IPS-20b (cell line): ENCODE measurements at regions not wholly inside any gene's neighbourhood (a gene's known extent, or its start where the extent isn't known, plus 50 kb on each side); places are given as distances from the start of the nearest gene placed in this dataset.

ENCODE experiments used
- H3K27ac ChIP-seq: one replicate; pipeline ENCODE4 v1.5.1; 2013; ENCODE audit warnings: low read length
- H3K27me3 ChIP-seq: 2 replicates; pipeline ENCODE4 v1.6.1; 2013; ENCODE audit warnings: mild to moderate bottlenecking, low read length, inconsistent platforms; ENCODE audit not compliant: insufficient read depth
- H3K36me3 ChIP-seq: 2 replicates; pipeline ENCODE4 v1.6.1; 2013; ENCODE audit warnings: low read depth, mild to moderate bottlenecking, inconsistent platforms, low read length, moderate library complexity; ENCODE audit not compliant: insufficient read depth
- H3K4me1 ChIP-seq: 2 replicates; pipeline ENCODE4 v1.6.1; 2013; ENCODE audit warnings: mild to moderate bottlenecking, control low read depth, inconsistent platforms, low read length, moderate library complexity; ENCODE audit not compliant: insufficient read depth
- H3K4me3 ChIP-seq: 2 replicates; pipeline ENCODE4 v1.5.1; 2013; ENCODE audit warnings: mild to moderate bottlenecking, low read length, inconsistent platforms
- H3K9ac ChIP-seq: 2 replicates; pipeline ENCODE4 v1.6.1; 2013; ENCODE audit warnings: low read depth, mild to moderate bottlenecking, inconsistent platforms, low read length, moderate library complexity
- H3K9me3 ChIP-seq: 2 replicates; pipeline ENCODE4 v1.6.1; 2013; ENCODE audit warnings: mild to moderate bottlenecking, low read depth, low read length, inconsistent platforms; ENCODE audit not compliant: insufficient read depth

DNA sequence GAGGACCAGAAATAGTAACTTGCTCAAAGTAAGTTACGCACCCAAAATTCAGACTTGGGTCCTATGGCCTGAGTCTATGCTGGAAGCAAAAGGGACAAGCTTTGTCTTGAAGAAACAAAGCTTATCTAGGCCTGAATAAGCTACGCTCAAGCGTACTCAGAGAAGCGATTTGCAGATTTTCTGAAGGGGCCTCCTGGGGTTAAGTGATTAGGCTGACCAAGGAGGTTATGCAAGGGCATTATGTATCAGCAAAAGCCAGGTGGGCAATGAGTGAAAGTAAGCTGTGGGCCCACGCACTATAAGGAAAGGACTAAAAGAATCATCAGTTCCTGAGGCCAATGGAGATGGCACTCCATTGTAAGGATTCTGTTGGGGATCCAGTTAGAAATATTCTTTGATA lies 122.1 kb downstream of the SNX18 start:
- Histone ChIP-seq H3K4me1 (peaks cover 9% of the 10 kb centered on the region; the same call in 1 of the 2 replicates), H3K4me3 (no peak overlapping the region), H3K36me3 (no peaks in the 10 kb centered on the region), H3K27me3 (no peaks in the 10 kb centered on the region), H3K9me3 (no peaks in the 10 kb centered on the region), H3K9ac (no peak overlapping the region), H3K27ac (no peak overlapping the region)

DNA sequence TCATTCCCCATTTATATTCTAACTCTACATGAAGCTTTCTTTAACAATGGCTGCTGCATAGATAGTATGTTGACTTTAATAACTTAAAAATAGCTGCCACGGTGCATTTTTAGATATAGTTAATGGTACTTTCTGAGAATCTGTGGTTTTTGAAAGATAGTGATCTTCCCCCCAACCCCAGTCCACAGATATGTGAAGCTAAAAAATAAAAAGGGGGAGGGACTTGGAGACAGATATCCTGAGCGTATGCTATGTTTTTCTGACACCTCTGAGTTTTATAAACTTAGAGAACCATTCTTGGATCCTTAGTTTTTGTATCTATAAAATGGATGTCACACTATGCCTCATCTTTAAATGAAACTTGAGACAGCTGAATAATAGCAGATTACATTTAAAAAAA lies 120.5 kb downstream of the SNX18 start:
- no peaks in the 10 kb centered on the region for H3K9me3 ChIP-seq
- H3K4me3 ChIP-seq, result no peak overlapping the region
- no peak overlapping the region for H3K9ac ChIP-seq
- H3K4me1 ChIP-seq, result peaks cover 9% of the 10 kb centered on the region; the same call in 1 of the 2 replicates
- no peak overlapping the region for H3K27ac ChIP-seq
- no peaks in the 10 kb centered on the region for H3K27me3 ChIP-seq
- H3K36me3 ChIP-seq, result no peaks in the 10 kb centered on the region

DNA sequence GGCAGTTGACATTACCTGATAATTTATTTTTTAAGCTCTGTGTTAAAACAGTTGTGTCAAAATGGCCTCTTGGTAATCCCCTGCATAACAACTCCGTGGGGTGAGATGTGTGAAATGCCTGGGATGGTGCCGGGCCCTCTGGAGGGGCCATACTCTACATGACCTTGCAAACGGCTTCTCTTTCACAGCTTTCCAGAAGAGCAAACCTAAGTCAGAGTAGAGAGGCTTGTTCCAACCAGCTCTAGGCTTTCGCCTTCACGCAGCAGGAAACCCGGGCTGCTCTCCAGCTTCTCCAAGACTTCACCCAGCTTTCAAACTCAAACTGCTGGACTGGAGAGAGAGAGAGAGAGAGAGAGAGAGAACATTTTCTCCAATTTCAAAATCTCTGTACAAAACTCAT lies 120.1 kb downstream of the SNX18 start:
- peaks cover 9% of the 10 kb centered on the region; the same call in 1 of the 2 replicates for H3K4me1 ChIP-seq
- H3K27me3 ChIP-seq, result no peaks in the 10 kb centered on the region
- H3K36me3 ChIP-seq, result no peaks in the 10 kb centered on the region
- no peak overlapping the region for H3K27ac ChIP-seq
- H3K9me3 ChIP-seq, result no peaks in the 10 kb centered on the region
- H3K4me3 ChIP-seq, result no peak overlapping the region
- H3K9ac ChIP-seq, result no peak overlapping the region

DNA sequence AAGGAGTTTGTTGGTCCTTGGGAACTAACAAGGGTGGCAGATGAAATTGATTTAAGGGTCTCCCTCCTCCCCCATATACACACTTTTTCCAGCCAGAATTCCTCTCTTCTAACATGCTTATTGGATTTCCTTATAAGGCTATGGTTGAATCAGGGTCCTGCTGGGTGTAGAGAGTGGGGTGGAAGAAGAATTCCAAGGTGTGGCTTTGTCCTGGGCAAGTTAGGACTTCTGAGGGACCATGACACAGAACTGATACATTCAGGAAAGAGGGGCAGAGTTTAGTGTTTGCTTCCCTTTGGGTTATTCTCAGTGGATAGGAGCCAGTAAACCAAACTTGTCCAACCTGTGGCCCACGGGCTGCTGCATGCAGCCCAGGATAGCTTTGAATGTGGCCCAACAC lies 116.5 kb downstream of the SNX18 start:
- Histone ChIP-seq H3K9me3 (no peaks in the 10 kb centered on the region), H3K36me3 (no peaks in the 10 kb centered on the region), H3K27ac (no peak overlapping the region), H3K27me3 (no peaks in the 10 kb centered on the region), H3K9ac (no peak overlapping the region), H3K4me3 (no peak overlapping the region), H3K4me1 (peaks cover 5% of the 10 kb centered on the region; the same call in 1 of the 2 replicates)

DNA sequence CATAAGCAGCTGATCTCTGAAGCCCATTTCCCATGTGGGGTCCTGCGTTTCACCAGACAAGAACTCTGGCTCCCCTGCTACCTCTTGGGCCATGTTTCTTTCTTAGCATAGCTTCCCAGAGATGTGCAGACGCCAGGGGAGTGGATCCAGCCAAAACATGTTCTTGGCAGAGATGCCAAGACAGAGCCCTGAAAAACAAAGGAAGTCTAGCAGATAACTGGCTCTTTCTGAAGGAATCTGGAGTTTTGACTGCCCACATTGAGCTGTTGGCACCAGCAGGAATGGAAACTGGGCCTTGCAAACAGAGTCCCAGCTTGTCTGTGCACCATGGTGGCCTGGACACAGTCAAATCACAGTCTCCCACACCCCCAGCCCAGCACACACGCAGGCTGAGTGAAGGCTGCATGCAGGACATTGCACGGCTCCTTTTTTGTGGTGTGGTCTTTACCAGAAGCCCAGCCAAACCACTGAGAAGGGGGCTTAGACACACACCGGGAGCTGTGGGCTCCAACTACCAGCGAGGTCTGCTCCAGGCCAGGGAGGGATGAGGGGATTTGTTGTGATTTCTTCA lies 114.7 kb downstream of the SNX18 start:
- Histone ChIP-seq H3K4me1 (no peaks in the 10 kb centered on the region), H3K27me3 (no peaks in the 10 kb centered on the region), H3K9ac (no peak overlapping the region), H3K27ac (no peak overlapping the region), H3K9me3 (no peaks in the 10 kb centered on the region), H3K36me3 (no peaks in the 10 kb centered on the region), H3K4me3 (no peak overlapping the region)

DNA sequence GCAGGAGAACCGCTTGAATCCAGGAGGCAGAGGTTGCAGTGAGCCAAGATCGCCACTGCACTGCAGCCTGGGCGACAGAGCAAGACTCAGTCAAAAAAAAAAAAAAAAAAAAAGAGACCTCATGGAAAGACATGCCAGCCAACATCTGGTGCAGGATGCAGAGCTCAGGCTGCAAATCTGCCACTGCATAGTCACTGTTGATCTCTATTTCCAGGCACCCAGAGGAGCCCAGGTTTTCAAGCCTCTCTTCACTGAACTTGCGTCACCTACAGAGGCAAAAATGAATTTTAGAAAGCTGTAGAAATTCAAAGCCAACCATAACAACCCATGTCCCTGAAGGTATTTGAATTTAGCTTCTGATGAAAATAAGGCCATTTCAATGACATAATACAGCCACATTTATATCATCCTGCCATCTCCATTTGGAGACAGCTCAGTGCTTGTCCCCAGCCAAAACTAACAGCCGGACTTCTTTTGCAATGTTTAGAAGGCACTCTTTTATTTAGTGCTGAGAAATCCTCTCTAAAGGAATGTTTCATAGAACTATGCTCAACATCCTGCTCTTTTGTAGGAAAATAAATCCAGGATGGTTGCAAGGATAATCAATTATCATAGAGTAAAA lies 113.3 kb downstream of the SNX18 start:
- Histone ChIP-seq H3K9ac (no peak overlapping the region), H3K9me3 (no peaks in the 10 kb centered on the region), H3K4me3 (no peak overlapping the region), H3K36me3 (no peaks in the 10 kb centered on the region), H3K27ac (no peak overlapping the region), H3K27me3 (no peaks in the 10 kb centered on the region), H3K4me1 (no peaks in the 10 kb centered on the region)

GRCh38 chr5:54629115-54629514 lies 111.6 kb downstream of the SNX18 start:
- H3K27ac ChIP-seq, result no peak overlapping the region

DNA sequence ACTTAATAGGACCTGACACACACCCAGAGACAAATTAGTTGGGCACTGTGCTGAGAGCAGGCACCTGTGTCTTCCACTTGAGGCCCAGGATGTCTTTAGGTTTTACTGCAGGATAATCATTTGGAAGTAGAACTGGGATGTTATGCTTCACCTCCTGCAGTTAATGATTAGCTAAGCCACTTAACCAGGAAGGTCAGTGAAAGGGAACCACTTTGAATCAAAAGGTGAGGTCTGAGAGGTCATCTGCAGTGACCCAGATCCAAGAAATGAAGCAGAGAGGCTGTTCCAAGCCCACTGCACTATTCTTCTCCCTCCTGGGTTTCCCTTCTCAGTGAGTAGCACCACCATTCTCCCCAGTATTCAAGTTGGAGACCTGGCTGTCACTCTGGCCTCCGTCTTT lies 110.5 kb downstream of the SNX18 start:
- Histone ChIP-seq H3K27ac (no peak overlapping the region), H3K9me3 (no peaks in the 10 kb centered on the region), H3K4me1 (no peaks in the 10 kb centered on the region), H3K4me3 (no peak overlapping the region), H3K27me3 (no peaks in the 10 kb centered on the region), H3K36me3 (no peaks in the 10 kb centered on the region), H3K9ac (no peak overlapping the region)

More at GRCh38 chr5:54629115-54629514, 111.6 kb downstream of the SNX18 start:
- Histone ChIP-seq H3K27me3 (no peaks in the 10 kb centered on the region), H3K4me3 (no peak overlapping the region), H3K36me3 (no peaks in the 10 kb centered on the region), H3K9ac (no peak overlapping the region), H3K9me3 (no peaks in the 10 kb centered on the region), H3K4me1 (no peaks in the 10 kb centered on the region)

DNA sequence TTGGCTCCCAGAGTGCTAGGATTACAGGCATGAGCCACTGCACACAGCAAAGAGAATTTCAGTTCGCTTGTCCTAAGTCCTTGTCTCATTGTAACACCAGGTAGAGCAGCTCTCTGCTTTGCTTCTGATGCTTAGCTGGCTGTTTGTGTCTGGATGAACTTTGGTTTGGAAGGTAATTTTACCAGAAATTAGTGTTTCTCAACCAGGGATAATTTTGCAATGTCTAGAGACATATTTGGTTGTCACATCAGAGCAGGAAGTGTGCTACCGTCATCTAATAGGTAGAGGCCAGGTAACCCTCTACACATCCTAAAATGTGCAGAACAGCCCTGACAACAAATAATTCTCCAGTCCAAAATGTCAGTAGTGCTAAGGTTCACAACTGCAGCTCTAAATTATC lies 108.8 kb downstream of the SNX18 start:
- Histone ChIP-seq H3K9ac (no peak overlapping the region), H3K27me3 (no peaks in the 10 kb centered on the region), H3K4me1 (no peaks in the 10 kb centered on the region), H3K9me3 (no peaks in the 10 kb centered on the region), H3K4me3 (no peak overlapping the region), H3K27ac (no peak overlapping the region), H3K36me3 (no peaks in the 10 kb centered on the region)

DNA sequence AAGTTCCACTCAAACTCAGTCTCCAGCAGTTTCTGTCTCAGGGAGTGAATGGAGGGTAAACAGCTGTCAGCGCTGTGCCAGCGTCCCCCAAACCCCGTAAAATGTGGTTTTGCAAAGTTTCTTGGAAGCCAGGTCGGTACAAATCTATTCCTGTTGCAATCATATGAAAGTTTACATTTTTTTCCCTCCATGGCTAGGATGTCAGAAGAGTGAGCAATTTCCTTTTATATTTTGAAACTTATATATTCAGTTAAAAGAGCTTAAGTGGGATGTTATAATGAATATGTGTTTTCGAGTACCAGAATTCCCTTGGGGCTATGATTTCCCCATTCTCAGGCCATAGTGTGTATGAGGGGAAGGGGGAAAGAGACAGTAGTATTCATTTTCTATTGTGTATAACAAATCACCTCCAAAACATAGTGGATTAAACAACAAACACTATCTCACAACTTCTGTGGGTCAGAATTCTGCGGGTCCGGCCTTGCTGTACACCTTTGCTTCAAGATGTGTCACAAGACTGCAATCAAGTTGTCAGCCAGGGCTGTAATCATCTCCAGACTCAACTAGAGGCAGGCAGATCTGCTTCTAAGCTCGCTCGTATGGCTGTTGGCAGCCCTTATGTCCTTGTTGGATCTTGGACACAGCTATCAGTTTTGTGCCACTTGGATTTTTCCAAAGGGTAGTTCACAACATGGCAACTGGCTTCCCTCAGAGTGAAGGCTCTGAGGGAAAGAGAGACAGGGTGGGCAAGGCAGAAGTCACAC lies 107.4 kb downstream of the SNX18 start:
- Histone ChIP-seq H3K9ac (no peak overlapping the region), H3K36me3 (no peaks in the 10 kb centered on the region), H3K27me3 (no peaks in the 10 kb centered on the region), H3K9me3 (no peaks in the 10 kb centered on the region), H3K4me3 (no peak overlapping the region), H3K4me1 (no peaks in the 10 kb centered on the region), H3K27ac (no peak overlapping the region)

- H3K9ac ChIP-seq, result no peak overlapping the region
- H3K36me3 ChIP-seq, result no peaks in the 10 kb centered on the region
- no peak overlapping the region for H3K27ac ChIP-seq
- H3K9me3 ChIP-seq, result no peaks in the 10 kb centered on the region
- H3K27me3 ChIP-seq, result no peaks in the 10 kb centered on the region
- H3K4me1 ChIP-seq, result no peaks in the 10 kb centered on the region
- no peak overlapping the region for H3K4me3 ChIP-seq
These were observed 104.2 kb downstream of the SNX18 start for GRCh38 chr5:54621709-54622108.

DNA sequence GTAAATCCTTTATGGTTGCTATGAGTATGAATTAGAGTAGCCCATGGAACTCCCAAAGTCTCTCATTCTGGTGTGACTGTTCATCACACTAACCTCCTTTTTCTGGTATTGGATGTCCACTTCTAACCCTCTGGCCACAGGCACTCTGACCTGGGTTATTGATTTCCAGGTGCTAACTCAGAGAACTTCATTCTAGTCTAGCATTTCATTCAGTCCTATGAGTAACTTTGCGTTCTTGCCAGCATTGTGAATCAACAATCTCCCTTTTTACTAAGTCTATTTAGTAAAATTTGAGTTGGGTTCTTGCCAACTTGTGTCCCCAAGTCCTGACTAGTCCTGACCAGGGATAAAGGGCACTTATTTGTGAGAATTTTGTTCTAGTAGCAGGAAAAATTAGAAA lies 103.5 kb downstream of the SNX18 start:
- Histone ChIP-seq H3K9me3 (no peaks in the 10 kb centered on the region), H3K27ac (no peak overlapping the region), H3K4me3 (no peak overlapping the region), H3K36me3 (no peaks in the 10 kb centered on the region), H3K4me1 (no peaks in the 10 kb centered on the region), H3K9ac (no peak overlapping the region), H3K27me3 (no peaks in the 10 kb centered on the region)
